ENCODE measurements at regions not wholly inside any gene's neighbourhood (a gene's known extent, or its start where the extent isn't known, plus 50 kb on each side); places are given as distances from the start of the nearest gene placed in this dataset.
A peak's percentile ranks its signal among the peaks of the same experiment; 100 is the strongest.
"Not testable (repeated sequence)": the region's sequence is repeated elsewhere in the genome, so short reads cannot be mapped to it uniquely, and the experiment has no call there.

- Mint-ChIP-seq H3K27me3 (ENCODE audit: insufficient read depth, low read depth) (peaks cover 11% of the 10 kb centered on the region), H3K36me3 (no peaks in the 10 kb centered on the region), H3K4me3 (peak overlapping the region; percentile 49), H3K27ac (no peak overlapping the region), H3K4me1 (peaks cover 28% of the 10 kb centered on the region), H3K9me3 (peaks cover 4% of the 10 kb centered on the region)
- no peak overlapping the region for H3K9ac ChIP-seq
- H3K27ac ChIP-seq = no peak overlapping the region
- TF ChIP-seq EZH2phosphoT487 (IDR thresholded peaks at IDR 0.05) (no peak), EZH2 (IDR thresholded peaks at IDR 0.05) (no peak), CTCF (IDR thresholded peaks at IDR 0.05) (no peak)
- peak overlapping the region; percentile 89 for H2AFZ ChIP-seq (replicated peaks)
- DNase-seq (ENCODE audit: low spot score) = peak; percentile 86
- H3K36me3 ChIP-seq = no peaks in the 10 kb centered on the region
- H3K9me3 ChIP-seq (ENCODE audit: low read depth) = no peaks in the 10 kb centered on the region
- H3K27me3 ChIP-seq = peaks cover 87% of the 10 kb centered on the region
- peaks cover 4% of the 10 kb centered on the region for H3F3A ChIP-seq (ENCODE audit: low read depth)
- H3K4me2 ChIP-seq = peak overlapping the region; percentile 86
- H3K4me1 ChIP-seq = no peaks in the 10 kb centered on the region
- no peaks in the 10 kb centered on the region for H3K79me2 ChIP-seq (ENCODE audit: low read depth)
- H3K4me3 ChIP-seq = peak overlapping the region; percentile 50
- no peaks in the 10 kb centered on the region for H4K20me1 ChIP-seq (ENCODE audit: low read depth)
These were observed 171.4 kb upstream of the ZNF337 start for GRCh38 chr20:25867776-25868649.

- Mint-ChIP-seq H3K4me1 (peaks cover 34% of the 10 kb centered on the region), H3K27me3 (ENCODE audit: insufficient read depth, low read depth) (peaks cover 18% of the 10 kb centered on the region), H3K4me3 (peak overlapping the region; percentile 49)
- not testable (repeated sequence) for H3K4me2 ChIP-seq; H3K36me3 Mint-ChIP-seq; H3K4me1 ChIP-seq; DNase-seq (ENCODE audit: low spot score); H3K9ac ChIP-seq; H3K9me3 ChIP-seq (ENCODE audit: low read depth); H4K20me1 ChIP-seq (ENCODE audit: low read depth); H3F3A ChIP-seq (ENCODE audit: low read depth); H3K27ac ChIP-seq; H3K9me3 Mint-ChIP-seq; H3K36me3 ChIP-seq; H2AFZ ChIP-seq (replicated peaks); H3K27ac Mint-ChIP-seq; H3K79me2 ChIP-seq (ENCODE audit: low read depth); H3K4me3 ChIP-seq
- H3K27me3 ChIP-seq = peaks cover 95% of the 10 kb centered on the region
These were observed 170.5 kb upstream of the ZNF337 start for GRCh38 chr20:25867015-25867775.

GRCh38 chr20:25865715-25866656, 169.3 kb upstream of the ZNF337 start:
- TF ChIP-seq CTCF (IDR thresholded peaks at IDR 0.05) (no peak), EZH2 (IDR thresholded peaks at IDR 0.05) (peak; percentile 43)
- no peak overlapping the region for H3K9ac ChIP-seq
- no peaks in the 10 kb centered on the region for H3K36me3 Mint-ChIP-seq

DNA sequence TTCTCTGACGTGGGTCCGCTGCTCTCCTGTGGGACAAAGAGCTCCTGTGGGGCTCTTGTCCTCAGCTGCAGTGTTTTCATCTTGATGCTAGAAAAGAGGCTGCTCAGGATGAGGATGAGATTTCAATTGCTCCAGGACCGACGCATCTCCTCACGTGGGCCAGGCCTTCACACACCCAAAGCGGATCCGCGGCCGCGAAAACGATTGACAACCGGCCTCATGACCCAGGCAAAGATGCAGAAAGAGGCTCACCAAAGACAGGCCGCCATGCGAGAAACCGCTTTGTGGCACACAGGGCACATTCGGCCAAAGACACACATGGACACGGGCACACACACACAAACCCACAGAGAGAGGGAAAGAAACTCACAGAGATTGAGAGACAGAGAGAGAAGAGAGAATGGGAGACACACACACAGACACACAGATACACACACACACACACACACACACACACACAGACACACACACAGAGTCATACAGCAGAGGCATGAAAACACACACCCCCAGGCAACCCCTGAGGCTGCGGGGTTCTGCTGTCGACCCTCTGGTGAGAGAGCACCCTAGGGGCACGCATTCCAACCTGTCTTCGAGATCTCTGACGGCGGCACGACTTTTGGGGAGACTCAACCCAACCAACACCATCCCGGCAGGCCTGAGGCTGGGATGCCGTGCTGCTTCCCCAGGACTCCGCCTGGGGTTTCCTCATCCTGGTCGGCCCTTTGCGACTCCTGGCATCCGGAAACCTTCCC, 168.5 kb upstream of the ZNF337 start:
- peak overlapping the region; percentile 93 for H2AFZ ChIP-seq (replicated peaks)
- H3K4me1 ChIP-seq; H3F3A ChIP-seq (ENCODE audit: low read depth); H3K36me3 ChIP-seq; H3K36me3 Mint-ChIP-seq; H3K9ac ChIP-seq; H3K9me3 Mint-ChIP-seq; DNase-seq (ENCODE audit: low spot score); H3K27ac ChIP-seq; H3K79me2 ChIP-seq (ENCODE audit: low read depth); H3K9me3 ChIP-seq (ENCODE audit: low read depth): not testable (repeated sequence)
- H3K4me3 ChIP-seq = peak overlapping the region; percentile 38
- Mint-ChIP-seq H3K4me1 (peaks cover 47% of the 10 kb centered on the region), H3K27ac (peak overlapping the region; percentile 29), H3K27me3 (ENCODE audit: insufficient read depth, low read depth) (peaks cover 29% of the 10 kb centered on the region), H3K4me3 (peak overlapping the region; percentile 57)
- peaks cover 11% of the 10 kb centered on the region for H4K20me1 ChIP-seq (ENCODE audit: low read depth)
- peak overlapping the region; percentile 70 for H3K4me2 ChIP-seq
- H3K27me3 ChIP-seq = peaks cover 100% of the 10 kb centered on the region

More at GRCh38 chr20:25865715-25866656, 169.3 kb upstream of the ZNF337 start:
- Histone ChIP-seq H3K36me3 (no peaks in the 10 kb centered on the region), H3K4me3 (peak overlapping the region; percentile 38), H3K27me3 (peaks cover 100% of the 10 kb centered on the region), H3K4me1 (peaks cover 4% of the 10 kb centered on the region), H3K9me3 (ENCODE audit: low read depth) (no peaks in the 10 kb centered on the region), H3K79me2 (ENCODE audit: low read depth) (no peaks in the 10 kb centered on the region), H3K4me2 (peak overlapping the region; percentile 70), H3K27ac (no peak overlapping the region), H3F3A (ENCODE audit: low read depth) (peaks cover 4% of the 10 kb centered on the region), H4K20me1 (ENCODE audit: low read depth) (peaks cover 4% of the 10 kb centered on the region), H2AFZ (replicated peaks) (peak overlapping the region; percentile 93)
- Mint-ChIP-seq H3K9me3 (peaks cover 4% of the 10 kb centered on the region), H3K27ac (peak overlapping the region; percentile 29), H3K4me1 (peaks cover 39% of the 10 kb centered on the region), H3K4me3 (peak overlapping the region; percentile 57), H3K27me3 (ENCODE audit: insufficient read depth, low read depth) (peaks cover 24% of the 10 kb centered on the region)
- DNase-seq (ENCODE audit: low spot score) = peak; percentile 90
